Effector memory CD4-positive, alpha-beta T cell (primary cell): ENCODE measurements at regions not wholly inside any gene's neighbourhood (a gene's known extent, or its start where the extent isn't known, plus 50 kb on each side); places are given as distances from the start of the nearest gene placed in this dataset.

Experiments used
- DNase-seq, 3 donors: peaks; one replicate each; pipeline ENCODE4 v3.0.0-alpha.2; 2020
- H3K27ac ChIP-seq: 2 replicates; pipeline ENCODE4 v1.7.0; 2013; ENCODE audit warnings: mild to moderate bottlenecking, low read length, moderate library complexity; ENCODE audit not compliant: insufficient read depth, poor library complexity, severe bottlenecking
- H3K27me3 ChIP-seq: replicated peaks from 2 replicates; pipeline ENCODE4 v1.7.0; 2013; ENCODE audit warnings: mild to moderate bottlenecking, low read length; ENCODE audit not compliant: insufficient read depth, control insufficient read depth, poor library complexity, severe bottlenecking
- H3K36me3 ChIP-seq: 2 replicates; pipeline ENCODE4 v1.7.0; 2013; ENCODE audit warnings: mild to moderate bottlenecking, low read length, moderate library complexity; ENCODE audit not compliant: control insufficient read depth, insufficient read depth
- H3K4me1 ChIP-seq: 2 replicates; pipeline ENCODE4 v1.7.0; 2013; ENCODE audit warnings: low read length, mild to moderate bottlenecking; ENCODE audit not compliant: control insufficient read depth, insufficient read depth, poor library complexity, severe bottlenecking
- H3K4me3 ChIP-seq: 2 replicates; pipeline ENCODE4 v1.7.0; 2013; ENCODE audit warnings: low read length, low read depth, mild to moderate bottlenecking; ENCODE audit not compliant: insufficient read depth, poor library complexity, severe bottlenecking
- H3K9me3 ChIP-seq: 2 replicates; pipeline ENCODE4 v1.7.0; 2013; ENCODE audit warnings: mild to moderate bottlenecking, low read length, moderate library complexity; ENCODE audit not compliant: control insufficient read depth

DNA sequence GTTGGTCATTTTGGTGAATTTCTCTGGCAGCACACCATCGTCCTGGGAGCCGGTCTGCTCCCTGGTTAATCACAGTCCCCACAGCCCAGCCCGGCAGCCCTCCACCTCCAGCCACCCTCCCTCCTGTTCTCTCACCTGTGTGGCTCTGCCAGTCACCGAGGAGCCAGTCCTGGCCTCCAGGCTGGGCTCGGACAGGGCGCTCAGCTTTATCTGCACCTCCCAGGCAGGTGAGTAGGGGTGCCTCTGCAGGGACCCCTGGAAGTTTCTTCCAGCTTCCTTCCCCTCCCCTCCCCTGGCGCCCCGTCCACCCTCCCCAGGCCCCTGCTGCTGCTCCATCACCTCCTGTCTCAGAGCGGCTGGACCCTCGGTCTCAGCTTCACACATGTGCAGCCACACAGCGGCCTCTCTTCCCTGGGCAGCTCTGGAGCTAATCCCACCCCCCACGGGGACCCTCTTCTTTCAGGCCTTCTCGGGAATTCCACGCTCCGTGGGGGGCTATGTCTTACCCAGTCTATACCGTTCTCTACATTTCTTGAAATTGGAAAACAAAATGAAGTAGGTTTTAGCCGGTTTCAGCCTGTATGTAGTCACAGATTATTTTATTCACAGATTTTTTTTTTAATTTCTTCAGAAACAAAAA is 213.9 kb upstream of the PPP2R2D start:
- Histone ChIP-seq H3K36me3 (no peaks in the 10 kb centered on the region), H3K4me3 (no peak overlapping the region), H3K27me3 (no peaks in the 10 kb centered on the region), H3K4me1 (no peaks in the 10 kb centered on the region), H3K9me3 (no peaks in the 10 kb centered on the region), H3K27ac (no peak overlapping the region)
- DNase-seq: no peak

DNA sequence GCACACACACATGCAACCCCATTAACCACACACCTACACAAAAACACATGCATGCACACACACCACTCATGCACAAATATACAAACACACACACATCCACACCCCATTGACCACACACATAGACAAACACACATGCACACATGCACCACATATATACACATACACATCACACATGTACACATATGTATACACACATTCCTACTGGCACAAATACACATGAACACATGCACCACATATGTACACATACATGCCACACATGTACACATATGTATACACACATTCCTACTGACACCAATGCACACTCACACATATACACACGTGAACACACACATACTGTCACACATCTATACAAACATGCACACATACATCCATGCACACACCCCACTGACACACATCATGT is 212.5 kb upstream of the PPP2R2D start:
- DNase-seq: no peak
- no peaks in the 10 kb centered on the region for H3K9me3 ChIP-seq

DNA sequence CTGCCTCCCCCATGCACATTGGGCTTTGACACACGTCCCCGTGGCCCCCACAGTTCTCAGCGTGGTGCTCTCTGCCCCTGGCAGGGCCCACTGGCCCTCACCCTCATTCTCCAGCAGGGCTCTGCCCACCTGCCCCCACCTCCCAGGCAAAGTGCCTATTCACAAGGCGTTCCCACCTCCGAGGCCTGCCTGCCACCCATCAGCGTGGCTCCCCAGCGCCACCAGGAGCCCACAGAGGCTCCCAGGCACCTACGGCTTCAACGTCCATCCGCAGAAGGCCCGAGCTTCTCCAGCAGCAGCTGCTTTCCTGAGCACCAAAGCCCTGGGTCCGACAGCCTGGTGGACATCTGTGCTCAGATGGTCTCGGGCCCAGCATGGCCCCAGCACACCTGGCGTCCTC is 211.8 kb upstream of the PPP2R2D start:
- Histone ChIP-seq H3K4me1 (no peaks in the 10 kb centered on the region), H3K27me3 (no peaks in the 10 kb centered on the region), H3K36me3 (no peaks in the 10 kb centered on the region), H3K9me3 (no peaks in the 10 kb centered on the region), H3K4me3 (no peak overlapping the region), H3K27ac (no peak overlapping the region)
- no peak for DNase-seq

More for the DNA sequence above, 212.5 kb upstream of the PPP2R2D start:
- no peaks in the 10 kb centered on the region for H3K27me3 ChIP-seq
- no peaks in the 10 kb centered on the region for H3K36me3 ChIP-seq
- H3K4me1 ChIP-seq: no peaks in the 10 kb centered on the region
- no peak overlapping the region for H3K27ac ChIP-seq
- H3K4me3 ChIP-seq: no peak overlapping the region

- no peaks in the 10 kb centered on the region for H3K4me1 ChIP-seq
- no peaks in the 10 kb centered on the region for H3K27me3 ChIP-seq
- no peak overlapping the region for H3K4me3 ChIP-seq
- no peaks in the 10 kb centered on the region for H3K9me3 ChIP-seq
- no peak for DNase-seq
- no peak overlapping the region for H3K27ac ChIP-seq
- no peaks in the 10 kb centered on the region for H3K36me3 ChIP-seq
Measured at GRCh38 chr10:131689486-131689885, 211.3 kb upstream of the PPP2R2D start.

- no peaks in the 10 kb centered on the region for H3K36me3 ChIP-seq
- no peaks in the 10 kb centered on the region for H3K4me1 ChIP-seq
- no peaks in the 10 kb centered on the region for H3K27me3 ChIP-seq
- no peak overlapping the region for H3K27ac ChIP-seq
- H3K9me3 ChIP-seq: no peaks in the 10 kb centered on the region
- H3K4me3 ChIP-seq: no peak overlapping the region
- no peak for DNase-seq
Measured at GRCh38 chr10:131689954-131690757, 210.7 kb upstream of the PPP2R2D start.

- Histone ChIP-seq H3K27ac (no peak overlapping the region), H3K9me3 (no peaks in the 10 kb centered on the region), H3K4me1 (no peaks in the 10 kb centered on the region), H3K36me3 (no peaks in the 10 kb centered on the region), H3K27me3 (no peaks in the 10 kb centered on the region), H3K4me3 (no peak overlapping the region)
- no peak for DNase-seq
Measured at GRCh38 chr10:131690805-131691239, 210.0 kb upstream of the PPP2R2D start.

GRCh38 chr10:131691481-131692090 is 209.2 kb upstream of the PPP2R2D start:
- H3K9me3 ChIP-seq: no peaks in the 10 kb centered on the region
- H3K4me3 ChIP-seq: no peak overlapping the region
- H3K27ac ChIP-seq: no peak overlapping the region
- no peaks in the 10 kb centered on the region for H3K36me3 ChIP-seq
- DNase-seq: no peak
- no peaks in the 10 kb centered on the region for H3K4me1 ChIP-seq
- H3K27me3 ChIP-seq: no peaks in the 10 kb centered on the region

DNA sequence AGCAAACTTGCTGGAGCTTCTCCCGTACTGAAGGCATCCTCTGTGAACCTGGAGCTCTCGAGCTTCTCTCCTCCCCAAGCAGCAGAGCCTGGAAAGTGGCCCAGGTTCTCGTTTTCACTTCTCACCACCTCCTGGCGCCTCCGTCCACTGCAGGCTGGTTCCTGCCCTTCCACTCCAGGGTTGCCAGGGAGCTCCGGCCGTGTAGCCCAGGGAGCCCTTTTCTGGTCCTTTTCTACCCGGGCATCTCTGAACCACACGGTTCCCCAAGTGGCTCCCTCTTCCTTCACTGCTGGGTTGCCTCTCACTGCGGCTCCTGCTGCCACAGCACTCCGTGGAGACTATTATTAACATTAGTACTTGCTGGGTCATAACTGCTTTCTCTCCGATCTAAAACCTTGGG is 208.6 kb upstream of the PPP2R2D start:
- no peak overlapping the region for H3K27ac ChIP-seq
- H3K9me3 ChIP-seq: no peaks in the 10 kb centered on the region
- H3K27me3 ChIP-seq: no peaks in the 10 kb centered on the region
- DNase-seq: no peak
- no peaks in the 10 kb centered on the region for H3K4me1 ChIP-seq
- H3K36me3 ChIP-seq: no peaks in the 10 kb centered on the region
- H3K4me3 ChIP-seq: no peak overlapping the region

DNA sequence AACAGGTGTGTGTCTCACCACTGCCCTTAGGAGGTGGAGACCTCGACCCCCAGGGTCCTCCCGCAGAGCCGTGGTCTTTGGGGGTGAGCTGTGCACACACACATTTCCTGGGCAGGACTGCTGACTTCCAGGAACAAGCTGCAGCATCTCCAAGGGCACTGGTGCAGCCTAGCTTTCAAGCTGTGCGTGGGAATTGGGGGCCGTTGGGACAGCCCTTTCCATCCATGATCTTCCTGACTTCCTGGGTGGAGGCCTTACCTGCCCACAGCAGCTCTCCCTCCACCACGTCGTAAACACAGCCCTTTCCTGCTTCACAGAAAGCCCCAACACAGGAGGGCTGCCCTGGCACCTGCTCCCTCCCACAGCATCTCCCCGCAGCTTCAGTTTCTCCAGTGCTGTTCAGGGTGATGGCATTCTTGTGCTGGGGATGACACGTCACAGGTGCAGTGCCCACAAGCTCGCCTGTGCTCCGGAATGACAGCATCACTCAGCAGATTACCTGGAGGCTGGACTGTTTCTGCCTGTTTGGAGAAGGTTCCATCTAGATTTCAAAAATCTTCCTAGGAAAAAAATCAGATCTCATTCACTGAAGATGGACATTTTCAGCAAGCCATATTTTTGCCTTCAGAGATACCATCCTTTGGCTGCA is 208.0 kb upstream of the PPP2R2D start:
- no peak overlapping the region for H3K4me3 ChIP-seq
- no peak for DNase-seq
- no peaks in the 10 kb centered on the region for H3K36me3 ChIP-seq
- no peaks in the 10 kb centered on the region for H3K27me3 ChIP-seq
- no peaks in the 10 kb centered on the region for H3K9me3 ChIP-seq
- no peak overlapping the region for H3K27ac ChIP-seq
- no peaks in the 10 kb centered on the region for H3K4me1 ChIP-seq

GRCh38 chr10:131693766-131694165 is 207.0 kb upstream of the PPP2R2D start:
- Histone ChIP-seq H3K27ac (no peak overlapping the region), H3K9me3 (no peaks in the 10 kb centered on the region), H3K27me3 (no peaks in the 10 kb centered on the region), H3K36me3 (no peaks in the 10 kb centered on the region), H3K4me3 (no peak overlapping the region), H3K4me1 (no peaks in the 10 kb centered on the region)
- DNase-seq: no peak
